ENCODE measurements at regions not wholly inside any gene's neighbourhood (a gene's known extent, or its start where the extent isn't known, plus 50 kb on each side); places are given as distances from the start of the nearest gene placed in this dataset.

DNA sequence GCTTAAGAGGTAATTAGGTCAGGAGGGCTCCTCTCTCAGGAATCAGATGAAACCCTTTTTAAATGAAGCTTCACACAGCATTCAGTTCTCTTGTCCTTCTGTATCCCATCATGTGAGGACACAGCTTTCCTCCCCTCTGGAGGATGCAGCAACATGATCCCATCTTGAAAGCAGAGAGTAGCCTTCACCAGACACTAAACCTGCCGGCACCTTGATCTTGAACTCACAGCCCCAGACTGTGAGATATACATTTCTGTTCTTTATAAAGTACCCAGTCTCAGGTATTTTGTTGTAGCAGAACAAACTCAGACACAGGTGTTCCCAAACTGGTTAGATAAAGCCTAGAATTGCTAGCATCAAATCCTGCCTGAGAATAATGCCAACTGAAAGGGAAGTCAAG lies 83.7 kb upstream of the PRICKLE2 start:
- no peak for TF ChIP-seq CTCF (IDR thresholded peaks at IDR 0.05; ENCODE audit: low read depth, low read length)
- no peak overlapping the region for H3K4me3 ChIP-seq (ENCODE audit: low read depth, low read length)

DNA sequence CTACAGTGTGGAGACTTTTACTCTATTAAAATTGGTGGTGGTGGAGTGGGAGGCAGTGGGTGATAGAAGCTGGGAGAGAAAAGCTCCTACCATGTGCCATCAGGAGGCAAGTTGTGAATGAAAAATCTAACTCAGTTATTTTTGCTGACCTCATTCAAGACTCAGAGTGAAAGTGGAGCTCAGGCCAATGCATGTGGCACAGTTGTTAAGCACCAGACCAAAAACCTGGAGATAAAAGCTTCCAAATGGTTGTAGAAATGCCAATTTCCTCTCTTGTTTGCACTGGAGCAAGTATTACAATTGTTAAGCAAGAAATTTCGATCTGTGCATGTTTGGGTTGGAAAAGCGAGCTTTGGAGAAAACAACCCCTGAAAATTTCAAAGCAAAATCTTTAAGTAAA lies 81.5 kb upstream of the PRICKLE2 start:
- TF ChIP-seq CTCF (IDR thresholded peaks at IDR 0.05; ENCODE audit: low read depth, low read length), result no peak
- no peak overlapping the region for H3K4me3 ChIP-seq (ENCODE audit: low read depth, low read length)

- TF ChIP-seq CTCF (IDR thresholded peaks at IDR 0.05; ENCODE audit: low read depth, low read length), result no peak
- H3K4me3 ChIP-seq (ENCODE audit: low read depth, low read length), result no peak overlapping the region
Observed at GRCh38 chr3:64305731-64306130, 80.5 kb upstream of the PRICKLE2 start.

DNA sequence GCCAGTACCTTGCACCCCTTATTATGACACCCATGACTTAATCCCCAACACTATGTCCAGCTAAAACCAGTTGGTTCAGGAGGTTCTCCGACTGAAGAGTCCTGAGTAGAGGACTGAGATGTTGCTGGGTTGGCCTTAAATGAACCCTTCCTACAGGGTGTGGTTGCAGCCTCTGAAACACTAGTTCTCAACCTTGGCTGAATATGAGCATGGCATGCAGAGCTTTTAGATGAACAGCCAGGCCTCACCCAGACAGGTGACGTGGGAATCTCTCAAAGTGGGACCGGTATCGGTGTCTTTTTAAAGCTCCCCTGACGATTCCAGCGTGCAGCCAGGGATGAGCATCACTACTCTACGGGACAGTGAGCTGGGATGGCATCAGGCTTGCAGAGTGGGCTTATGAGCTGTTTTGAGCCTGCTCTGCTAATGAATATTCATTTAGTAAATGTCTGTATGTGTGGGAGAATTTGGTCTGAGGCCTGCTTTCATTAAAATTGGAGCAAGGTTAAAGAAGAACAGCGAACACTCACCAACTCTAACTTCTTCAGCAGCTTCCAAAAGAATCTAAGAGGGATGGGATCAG lies 79.7 kb upstream of the PRICKLE2 start:
- no peak overlapping the region for H3K4me3 ChIP-seq (ENCODE audit: low read depth, low read length)
- no peak for TF ChIP-seq CTCF (IDR thresholded peaks at IDR 0.05; ENCODE audit: low read depth, low read length)

DNA sequence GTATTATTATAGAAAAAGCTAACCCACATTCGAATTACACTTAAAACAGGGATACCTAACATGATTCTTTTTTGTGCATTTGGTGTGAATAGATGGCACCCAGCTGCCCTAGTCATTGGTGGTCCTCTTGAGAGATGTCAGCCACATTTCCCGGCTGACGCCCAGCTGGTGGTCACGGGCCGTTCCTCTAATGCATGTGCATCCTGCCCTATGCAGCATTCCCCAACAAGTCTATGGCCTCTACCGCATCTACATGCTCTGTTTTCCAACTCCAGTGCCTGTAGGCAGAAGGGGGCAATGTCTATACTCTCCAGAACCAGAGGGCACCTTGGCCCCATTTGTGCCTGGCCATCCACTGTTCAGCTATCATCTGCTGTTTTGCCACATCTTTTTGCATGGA lies 78.6 kb upstream of the PRICKLE2 start:
- TF ChIP-seq CTCF (IDR thresholded peaks at IDR 0.05; ENCODE audit: low read depth, low read length), result no peak

DNA sequence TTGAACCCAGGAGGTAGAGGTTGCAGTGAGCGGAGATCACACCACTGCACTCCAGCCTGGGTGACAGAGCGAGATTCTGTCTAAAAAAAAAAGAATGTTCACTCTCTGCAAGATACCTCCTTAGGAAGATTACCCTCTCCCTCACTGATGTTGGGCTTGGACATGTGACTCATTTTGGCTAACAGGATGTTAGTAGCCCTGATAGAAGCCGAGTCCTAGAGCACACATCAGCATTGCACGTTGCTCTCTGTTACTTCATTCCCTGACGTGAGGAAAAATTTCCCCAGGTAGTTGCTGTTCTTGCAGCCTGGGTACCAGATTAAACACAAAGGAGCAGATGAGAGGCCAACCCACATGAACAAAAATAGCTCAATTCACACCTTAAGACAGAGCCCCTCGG lies 78.1 kb upstream of the PRICKLE2 start:
- H3K4me3 ChIP-seq (ENCODE audit: low read depth, low read length), result no peak overlapping the region

More for the DNA sequence above, 78.6 kb upstream of the PRICKLE2 start:
- H3K4me3 ChIP-seq (ENCODE audit: low read depth, low read length), result no peak overlapping the region

DNA sequence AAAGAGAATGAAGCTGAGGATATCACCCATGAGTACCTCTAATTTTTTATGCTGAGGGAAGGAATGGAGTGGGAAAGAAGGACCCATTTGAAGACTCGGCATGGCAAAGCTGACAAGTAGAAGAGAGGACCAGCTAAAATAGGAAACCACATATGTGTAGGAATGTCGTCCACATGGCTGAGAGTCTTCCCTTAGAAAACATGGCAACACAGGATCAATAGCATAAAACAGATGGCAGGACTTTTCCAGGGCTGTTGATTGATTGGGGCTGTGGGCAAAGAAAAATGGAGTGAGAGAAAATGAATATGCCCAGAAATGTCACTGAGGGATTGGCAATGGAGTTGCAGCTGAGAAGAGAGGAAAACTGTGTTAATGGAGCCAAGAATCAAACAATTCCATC lies 76.2 kb upstream of the PRICKLE2 start:
- no peak for TF ChIP-seq CTCF (IDR thresholded peaks at IDR 0.05; ENCODE audit: low read depth, low read length)
- no peak overlapping the region for H3K4me3 ChIP-seq (ENCODE audit: low read depth, low read length)

More for the DNA sequence above, 78.1 kb upstream of the PRICKLE2 start:
- TF ChIP-seq CTCF (IDR thresholded peaks at IDR 0.05; ENCODE audit: low read depth, low read length), result no peak
